CMK (cell line): ENCODE measurements at regions not wholly inside any gene's neighbourhood (a gene's known extent, or its start where the extent isn't known, plus 50 kb on each side); places are given as distances from the start of the nearest gene placed in this dataset.

Source experiments
- DNase-seq: peaks from one replicate; pipeline ENCODE4 v3.0.0-alpha.2; 2010; ENCODE audit warnings: low read depth

DNA sequence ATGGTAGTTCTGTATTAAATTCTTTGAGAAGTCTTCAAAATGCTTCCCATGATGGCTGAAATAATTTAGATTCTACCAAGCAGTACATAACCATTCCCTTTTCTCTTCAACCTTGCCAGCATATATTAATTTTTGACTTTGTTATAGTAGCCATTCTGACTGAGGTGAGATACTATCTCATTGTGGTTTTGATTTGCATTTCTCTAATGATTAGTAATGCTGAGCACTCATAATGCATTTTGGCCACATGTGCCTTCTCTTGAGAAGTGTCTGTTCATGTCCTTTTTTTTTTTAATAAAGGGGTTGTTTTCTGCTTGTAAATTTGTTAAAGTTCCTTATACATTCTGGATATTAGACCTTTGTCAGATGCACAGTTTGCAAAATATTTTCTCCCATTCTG lies 173.9 kb downstream of the CALCRL start:
- DNase-seq: no peak

DNA sequence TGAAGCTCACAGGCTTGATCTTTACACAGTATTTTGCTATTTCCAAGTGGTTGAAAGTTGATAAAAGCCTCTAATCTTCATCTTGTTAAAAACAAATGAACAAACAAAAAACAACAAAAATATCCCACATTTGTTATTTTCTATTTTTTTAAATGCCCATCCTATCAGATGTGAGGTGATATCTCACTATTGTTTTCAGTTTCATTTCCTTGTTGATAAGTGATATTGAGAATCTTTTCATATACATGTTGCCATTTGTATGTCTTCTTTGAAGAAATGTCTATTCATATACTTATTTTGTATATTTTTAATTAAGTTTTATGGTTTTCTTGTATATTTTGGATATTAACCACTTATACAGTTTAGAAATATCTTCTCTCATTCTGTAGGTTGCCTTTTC lies 175.8 kb downstream of the CALCRL start:
- no peak for DNase-seq

GRCh38 chr2:187271825-187272224 lies 176.2 kb downstream of the CALCRL start:
- no peak for DNase-seq

DNA sequence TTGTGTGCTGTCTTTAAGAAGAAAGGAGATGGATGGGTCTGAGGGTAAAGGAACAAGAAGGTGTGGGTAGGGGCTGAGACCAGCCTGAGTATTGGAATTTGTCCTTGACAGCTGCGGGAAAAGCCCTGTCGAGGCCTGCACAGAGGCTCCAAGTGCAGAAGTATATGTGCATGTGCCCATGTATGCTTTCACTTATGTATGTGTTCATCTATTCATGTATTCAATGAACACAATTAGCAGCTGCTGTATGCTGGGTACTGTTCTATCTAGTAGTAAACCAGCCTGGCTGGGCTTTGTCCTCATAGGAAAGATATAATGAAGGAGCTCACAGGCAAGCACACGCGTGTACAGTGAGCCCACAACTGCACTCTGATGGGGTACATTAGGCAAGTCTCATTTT lies 181.4 kb downstream of the CALCRL start:
- no peak for DNase-seq

DNA sequence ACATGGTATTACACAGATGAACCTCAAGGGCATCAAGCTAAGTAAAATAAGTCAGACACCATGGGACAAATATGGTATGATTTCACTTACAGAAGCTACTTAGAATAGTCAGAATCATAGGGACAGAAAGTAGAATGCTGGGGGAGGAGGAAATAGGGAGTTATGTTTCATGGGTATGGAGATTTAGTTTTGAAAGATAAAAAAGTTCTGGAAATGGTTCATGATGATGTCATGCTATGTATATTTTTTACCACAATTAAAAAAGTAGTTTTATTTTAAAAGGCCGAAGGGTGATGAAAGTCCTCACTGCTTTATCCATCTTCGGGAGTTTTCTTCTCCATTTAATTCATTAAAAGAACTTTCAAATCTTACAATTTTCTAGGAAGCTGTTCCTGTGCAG lies 181.9 kb downstream of the CALCRL start:
- DNase-seq: no peak

GRCh38 chr2:187264612-187265011 lies 183.4 kb downstream of the CALCRL start:
- peak; percentile 9 for DNase-seq

DNA sequence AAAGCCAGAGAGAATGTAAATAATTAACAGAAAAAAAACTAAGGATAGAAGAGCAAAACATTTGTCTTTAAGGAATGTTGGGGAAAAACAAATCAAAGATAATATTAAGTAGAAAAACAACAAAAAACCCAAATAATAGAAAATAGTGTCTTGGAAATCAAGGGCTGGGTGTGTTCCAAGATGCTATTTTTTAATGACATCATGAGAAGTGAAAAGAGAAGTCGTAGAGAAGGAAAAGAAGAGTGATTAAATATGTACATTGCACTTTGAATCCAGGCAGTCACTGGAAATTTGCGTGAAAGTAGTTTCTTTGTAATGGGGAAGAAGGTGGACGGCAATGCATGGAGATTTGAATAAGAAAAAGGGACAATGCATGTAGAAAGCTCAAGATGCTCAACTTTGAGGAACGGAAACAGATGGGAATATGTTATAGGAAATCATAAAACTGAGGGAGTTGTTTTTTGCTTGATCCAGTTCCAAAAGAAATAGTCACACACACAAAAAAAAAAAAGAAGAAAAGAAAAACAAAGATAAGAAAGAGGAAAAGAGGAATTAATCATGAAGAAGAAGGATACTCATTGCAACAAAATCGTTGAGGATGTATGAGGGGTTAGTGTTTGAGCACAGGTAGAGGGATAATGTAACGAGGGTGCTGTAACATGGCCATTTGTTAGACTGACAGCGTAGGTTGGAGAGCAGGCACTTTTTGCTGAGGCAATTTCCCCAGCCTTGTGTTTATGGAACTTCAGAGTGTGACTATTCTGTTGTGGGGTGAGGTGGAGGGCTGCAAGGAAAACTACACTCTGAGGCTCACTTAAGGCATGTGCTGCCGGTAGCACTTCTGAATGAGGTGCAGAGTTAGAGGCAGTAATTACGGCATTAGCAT lies 184.1 kb downstream of the CALCRL start:
- no peak for DNase-seq

GRCh38 chr2:187261705-187262104 lies 186.3 kb downstream of the CALCRL start:
- no peak for DNase-seq

- DNase-seq: no peak
Observed at GRCh38 chr2:187252063-187252462, 196.0 kb downstream of the CALCRL start.

DNA sequence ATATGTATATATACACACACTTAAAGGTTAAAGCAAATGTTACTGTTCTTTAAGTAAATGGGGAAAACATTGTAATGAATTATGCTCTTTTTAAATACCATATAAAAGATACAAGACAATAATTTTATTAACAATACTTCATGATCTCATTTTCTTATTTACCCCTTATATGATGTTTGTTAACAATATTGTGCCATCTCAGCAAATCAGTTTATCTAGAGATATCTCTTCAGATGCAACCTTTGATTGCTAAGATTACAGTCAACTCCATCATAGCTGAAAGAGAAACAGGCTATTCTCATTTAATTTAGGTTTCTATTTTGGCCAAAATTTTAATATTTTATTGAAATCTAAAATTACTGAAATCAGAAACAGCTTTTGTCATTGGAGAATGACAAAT lies 197.9 kb downstream of the CALCRL start:
- no peak for DNase-seq

- no peak for DNase-seq
Observed at GRCh38 chr2:187233811-187234210, 214.2 kb downstream of the CALCRL start.

GRCh38 chr2:187232749-187233148 lies 215.3 kb downstream of the CALCRL start:
- DNase-seq: no peak

DNA sequence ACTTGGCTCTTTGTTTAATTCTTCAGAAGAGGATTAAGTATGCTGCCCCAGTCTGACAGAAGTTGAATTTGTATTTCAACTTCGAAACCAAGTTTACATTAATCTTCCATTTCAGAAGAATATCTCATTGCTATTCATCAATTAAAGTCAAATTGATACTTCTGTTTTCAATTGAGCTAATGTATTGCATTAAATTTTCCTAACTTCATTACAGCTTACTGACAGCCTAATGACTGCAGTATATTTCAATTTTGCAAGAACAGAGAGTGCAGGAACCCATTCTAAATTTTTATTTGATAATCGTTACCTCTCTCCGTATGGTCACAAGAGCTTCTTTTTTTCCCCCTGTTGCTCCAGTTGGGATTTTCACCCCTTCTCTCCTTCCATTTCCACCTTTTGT lies 218.0 kb downstream of the CALCRL start:
- DNase-seq: no peak

DNA sequence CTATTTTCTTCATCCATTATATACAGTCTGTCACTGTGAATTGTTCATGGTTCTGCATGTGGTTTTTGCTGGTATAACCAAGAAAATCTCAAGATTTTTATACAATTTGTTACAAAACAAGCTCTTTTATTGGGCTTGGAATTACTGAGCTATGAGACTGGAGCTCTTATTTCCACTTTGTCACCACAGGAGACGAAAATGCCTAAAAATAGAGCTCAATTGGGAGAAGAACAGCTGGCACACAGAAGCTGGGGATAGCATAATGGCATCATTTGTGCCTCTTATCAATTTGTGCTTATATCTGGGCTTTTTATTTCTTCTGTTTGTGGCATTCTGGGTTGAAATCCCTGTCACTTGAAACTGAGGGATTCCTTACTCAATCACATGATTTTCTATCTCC lies 219.1 kb downstream of the CALCRL start:
- DNase-seq: no peak

DNA sequence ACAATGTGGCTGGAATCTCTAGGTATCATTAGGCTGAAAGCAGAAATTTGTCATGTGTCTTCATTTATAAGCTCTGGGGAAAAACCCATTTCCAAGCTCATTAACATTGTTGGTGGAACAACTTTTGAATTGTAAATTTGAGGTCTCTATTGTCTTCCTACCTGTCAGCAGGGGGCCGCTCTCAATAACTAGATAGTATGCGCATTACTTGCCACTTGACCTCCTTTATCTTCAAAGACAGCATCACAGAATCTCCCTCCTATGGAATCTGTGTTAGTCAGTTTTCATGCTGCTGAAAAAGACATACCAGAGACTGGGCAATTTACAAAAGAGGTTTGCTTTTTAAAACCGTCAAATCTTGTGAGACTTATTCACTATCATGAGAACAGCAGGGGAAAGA lies 223.1 kb downstream of the CALCRL start:
- no peak for DNase-seq

DNA sequence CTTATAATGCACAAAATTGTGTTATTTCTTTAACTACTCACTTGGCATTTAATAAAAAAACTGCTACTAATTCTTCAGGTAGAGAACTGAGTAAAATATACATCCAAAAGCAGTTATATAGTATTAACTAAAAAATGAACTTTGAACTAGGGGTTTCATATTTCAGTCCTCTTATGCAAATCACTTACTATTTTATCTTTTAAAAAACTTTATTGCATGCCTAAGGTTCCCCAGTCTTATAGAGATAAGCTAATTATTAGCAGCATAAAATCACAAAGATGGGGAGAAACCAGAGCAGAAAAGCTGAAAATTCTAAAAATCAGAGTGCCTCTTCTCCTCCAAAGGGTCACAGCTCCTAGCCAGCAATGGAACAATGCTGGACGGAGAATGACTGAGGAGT lies 228.0 kb downstream of the CALCRL start:
- DNase-seq: no peak

GRCh38 chr2:187215532-187216240 lies 232.4 kb downstream of the CALCRL start:
- DNase-seq: no peak

- no peak for DNase-seq
Observed at GRCh38 chr2:187214306-187214705, 233.7 kb downstream of the CALCRL start.

DNA sequence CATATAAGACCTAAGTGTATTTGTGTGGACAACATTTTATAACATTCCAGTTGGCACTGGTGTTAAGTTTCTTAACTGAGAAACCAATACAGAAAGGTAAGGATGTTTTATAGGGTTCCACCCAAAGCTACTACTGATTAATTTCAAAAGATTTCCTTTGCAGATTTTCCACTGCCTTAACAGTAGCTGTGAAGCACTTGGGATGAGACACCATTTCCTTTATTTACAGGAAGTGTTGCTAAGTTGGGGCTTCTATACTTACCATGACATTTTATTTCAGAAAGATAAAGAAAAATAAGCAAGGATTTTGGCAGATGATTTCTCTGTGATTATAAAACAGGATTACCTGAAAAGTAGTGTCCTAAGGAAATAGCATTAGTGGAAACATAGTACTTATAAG lies 234.3 kb downstream of the CALCRL start:
- DNase-seq: no peak

- no peak for DNase-seq
Observed at GRCh38 chr2:187210726-187211125, 237.3 kb downstream of the CALCRL start.

DNA sequence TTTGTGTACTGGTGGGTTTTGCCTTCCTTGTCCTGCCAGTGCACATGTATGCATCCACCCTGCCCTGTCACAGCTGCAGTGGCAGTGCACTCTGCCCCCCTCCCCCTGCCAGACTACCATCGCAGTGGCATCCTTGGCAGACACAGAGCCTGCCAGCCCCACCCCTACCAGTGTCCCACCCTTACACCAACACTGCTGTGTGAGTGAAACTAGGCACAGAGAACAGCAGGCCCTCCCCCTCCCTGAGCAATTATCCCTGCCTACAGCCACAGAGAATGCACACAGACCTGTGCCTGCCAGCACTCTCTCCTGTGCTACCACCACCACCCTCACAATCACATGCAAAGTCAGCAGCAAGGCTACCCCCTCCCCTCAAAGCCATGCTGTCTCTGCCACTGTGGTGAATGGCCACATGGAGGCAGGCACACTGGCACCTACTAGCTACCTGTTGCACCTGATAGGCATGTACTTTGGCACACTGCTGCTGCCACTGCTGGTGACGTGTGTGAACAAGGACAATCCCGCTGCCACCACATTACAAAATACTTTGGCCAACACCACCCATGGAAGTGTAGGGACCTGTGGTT lies 239.8 kb downstream of the CALCRL start:
- DNase-seq: no peak

- DNase-seq: no peak
Observed at GRCh38 chr2:187207126-187207525, 240.9 kb downstream of the CALCRL start.

DNA sequence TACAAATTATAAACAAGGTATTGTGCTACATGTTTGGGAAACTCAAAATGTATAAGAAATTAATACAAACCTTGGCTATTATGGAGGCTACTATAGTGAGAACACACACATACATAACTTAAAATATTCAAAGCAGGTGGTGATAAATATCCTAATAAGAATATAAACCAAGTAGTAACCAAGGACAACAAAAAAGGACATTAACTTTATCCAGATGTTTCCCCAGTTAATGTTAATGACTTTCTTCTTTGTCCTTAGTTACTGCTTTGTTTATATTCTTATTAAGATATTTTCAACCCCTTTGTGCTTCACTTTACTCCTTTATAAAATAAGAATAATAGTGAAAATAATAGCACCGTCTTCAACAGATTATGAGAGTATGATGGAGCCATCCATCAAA lies 241.6 kb downstream of the CALCRL start:
- DNase-seq: no peak
